IMR-90 (cell line): ENCODE measurements at regions not wholly inside any gene's neighbourhood (a gene's known extent, or its start where the extent isn't known, plus 50 kb on each side); places are given as distances from the start of the nearest gene placed in this dataset.

Source experiments
- ATAC-seq: fragments of 200-7000 bp; cut with Tn5 transposase; 2 replicates; pipeline ENCODE4 v1.9.1; 2020; ENCODE audit warnings: low read depth, mild to moderate bottlenecking, moderate library complexity
- BruUV-seq: library from RNA; stranded (reverse); fragments of 400-500 nt; replicated peaks from 2 replicates; lab custom pipeline; 2021; lab: Mats Ljungman, UMichigan
- CTCF ChIA-PET: fragments of 300-600 bp; formaldehyde crosslinking; extraction: SDS; loops from one replicate; lab custom pipeline; 2021; ENCODE audit warnings: antibody characterized with exemption; lab: Yijun Ruan, JAX
- POLR2A ChIA-PET: fragments of 300-600 bp; sonication (Branson Sonifier 250); formaldehyde crosslinking; loops from one replicate; lab custom pipeline; 2022; ENCODE audit warnings: antibody characterized with exemption; ENCODE audit not compliant: unreplicated experiment; lab: Charles Lee
- DNase-seq: peaks from one replicate; pipeline ENCODE4 v3.0.0; 2013
- H2AFZ ChIP-seq: replicated peaks from 2 replicates; pipeline ENCODE3; 2013; ENCODE audit warnings: low read length, mild to moderate bottlenecking; ENCODE audit not compliant: poor library complexity
- H2AK5ac ChIP-seq: 2 replicates; pipeline ENCODE4 v1.6.1; 2013; ENCODE audit warnings: low read depth, low read length, inconsistent platforms
- H2AK9ac ChIP-seq: replicated peaks from 2 replicates; pipeline ENCODE3; 2013; ENCODE audit warnings: mild to moderate bottlenecking, low read depth, low read length, moderate library complexity; ENCODE audit not compliant: poor library complexity
- H2BK120ac ChIP-seq: 2 replicates; pipeline ENCODE4 v1.6.1; 2013; ENCODE audit warnings: low read depth, low read length, inconsistent platforms
- H2BK15ac ChIP-seq: 3 replicates; pipeline ENCODE4 v1.6.1; 2013; ENCODE audit warnings: low read depth, low read length, inconsistent platforms
- H2BK20ac ChIP-seq: 2 replicates; pipeline ENCODE4 v1.6.1; 2013; ENCODE audit warnings: low read depth, mild to moderate bottlenecking, inconsistent platforms, low read length, moderate library complexity
- H2BK5ac ChIP-seq: 2 replicates; pipeline ENCODE4 v1.6.1; 2013; ENCODE audit warnings: mild to moderate bottlenecking, low read depth, low read length, inconsistent platforms; ENCODE audit not compliant: poor library complexity, severe bottlenecking
- H3K14ac ChIP-seq: replicated peaks from 2 replicates; pipeline ENCODE4 v1.6.1; 2013; ENCODE audit warnings: low read depth, low read length, inconsistent platforms
- H3K18ac ChIP-seq: 2 replicates; pipeline ENCODE4 v1.6.1; 2013; ENCODE audit warnings: low read depth, low read length, control low read depth
- H3K23ac ChIP-seq: 2 replicates; pipeline ENCODE4 v1.6.1; 2013; ENCODE audit warnings: low read depth, low read length, inconsistent platforms
- H3K27ac ChIP-seq: 2 replicates; pipeline ENCODE4 v1.5.1; 2013; ENCODE audit warnings: mild to moderate bottlenecking, control low read depth, low read length; ENCODE audit not compliant: insufficient read depth
- H3K27me3 ChIP-seq: 2 replicates; pipeline ENCODE4 v1.6.1; 2013; ENCODE audit warnings: low read length; ENCODE audit not compliant: control insufficient read depth, insufficient read depth
- H3K36me3 ChIP-seq: 2 replicates; pipeline ENCODE4 v1.6.1; 2013; ENCODE audit warnings: low read length, mixed read lengths; ENCODE audit not compliant: control insufficient read depth, insufficient read depth
- H3K4ac ChIP-seq: 2 replicates; pipeline ENCODE4 v1.6.1; 2013; ENCODE audit warnings: low read depth, low read length, inconsistent platforms
- H3K4me1 ChIP-seq: 2 replicates; pipeline ENCODE4 v1.6.1; 2013; ENCODE audit warnings: low read length, mixed read lengths; ENCODE audit not compliant: control insufficient read depth, insufficient read depth
- H3K4me2 ChIP-seq: 2 replicates; pipeline ENCODE4 v1.6.1; 2013; ENCODE audit warnings: low read depth, mild to moderate bottlenecking, control low read depth, low read length, moderate library complexity
- H3K4me3 ChIP-seq: 2 replicates; pipeline ENCODE4 v1.5.1; 2013; ENCODE audit warnings: low read depth, mild to moderate bottlenecking, control low read depth, low read length, moderate library complexity; ENCODE audit not compliant: insufficient read depth
- H3K56ac ChIP-seq: 2 replicates; pipeline ENCODE4 v1.6.1; 2013; ENCODE audit warnings: low read length, inconsistent platforms; ENCODE audit not compliant: insufficient read depth; ENCODE audit errors: extremely low read depth
- H3K79me1 ChIP-seq, 2 experiments: 2 replicates each; pipeline ENCODE4 v1.6.1; 2013; ENCODE audit warnings: low read length in 2 of 2, inconsistent platforms in 1 of 2, low read depth in 1 of 2
- H3K9ac ChIP-seq: 2 replicates; pipeline ENCODE4 v1.6.1; 2013; ENCODE audit warnings: low read depth, low read length, control low read depth
- H3K9me1 ChIP-seq: 2 replicates; pipeline ENCODE4 v1.6.1; 2013; ENCODE audit warnings: low read length, inconsistent platforms; ENCODE audit not compliant: insufficient read depth
- H3K9me3 ChIP-seq: 2 replicates; pipeline ENCODE4 v1.6.1; 2013; ENCODE audit warnings: low read length; ENCODE audit not compliant: control insufficient read depth, insufficient read depth
- H4K20me1 ChIP-seq: 2 replicates; pipeline ENCODE4 v1.6.1; 2013; ENCODE audit warnings: low read length, inconsistent platforms; ENCODE audit not compliant: insufficient read depth
- H4K5ac ChIP-seq: 2 replicates; pipeline ENCODE4 v1.6.1; 2013; ENCODE audit warnings: mild to moderate bottlenecking, low read depth, low read length, control low read depth
- H4K8ac ChIP-seq, 2 experiments: 2 replicates each; pipeline ENCODE4 v1.6.1; 2013; ENCODE audit warnings: low read depth in 2 of 2, low read length in 2 of 2, control low read depth in 1 of 2, inconsistent platforms in 1 of 2
- H4K91ac ChIP-seq: 2 replicates; pipeline ENCODE4 v1.6.1; 2013; ENCODE audit warnings: low read depth, low read length, inconsistent platforms; ENCODE audit not compliant: insufficient read depth
- CEBPB ChIP-seq: IDR thresholded peaks from 2 replicates; pipeline ENCODE4 v1.6.1; 2012; ENCODE audit warnings: low read depth, low read length, improper control_type of control experiment
- CHD1 ChIP-seq: IDR thresholded peaks from 2 replicates; pipeline ENCODE4 v1.6.1; 2012; ENCODE audit warnings: low read depth, low read length, improper control_type of control experiment
- CTCF ChIP-seq: conservative IDR thresholded peaks from 2 replicates; pipeline ENCODE4 v1.5.1; 2012; ENCODE audit warnings: mild to moderate bottlenecking, low read depth, low read length, improper control_type of control experiment
- ELK1 ChIP-seq: fragments of 150-350 bp; IDR thresholded peaks from 2 replicates; pipeline ENCODE4 v1.6.1; 2016; ENCODE audit warnings: low read depth, mild to moderate bottlenecking, low read length, moderate library complexity, borderline replicate concordance
- FOS ChIP-seq: fragments of 150-350 bp; IDR thresholded peaks from 2 replicates; pipeline ENCODE4 v1.6.1; 2016; ENCODE audit warnings: low read depth, low read length
- MAFK ChIP-seq: IDR thresholded peaks from 2 replicates; pipeline ENCODE4 v1.6.1; 2012; ENCODE audit warnings: low read depth, low read length, improper control_type of control experiment
- NFE2L2 ChIP-seq: fragments of 150-350 bp; IDR thresholded peaks from 2 replicates; pipeline ENCODE4 v1.6.1; 2016; ENCODE audit warnings: low read depth, mild to moderate bottlenecking, low read length
- RAD21 ChIP-seq: IDR thresholded peaks from 2 replicates; pipeline ENCODE4 v1.6.1; 2012; ENCODE audit warnings: low read length, improper control_type of control experiment
- RCOR1 ChIP-seq: IDR thresholded peaks from 2 replicates; pipeline ENCODE4 v1.6.1; 2012; ENCODE audit warnings: mild to moderate bottlenecking, low read length, improper control_type of control experiment; ENCODE audit not compliant: insufficient replicate concordance
- RFX5 ChIP-seq: IDR thresholded peaks from 2 replicates; pipeline ENCODE4 v1.8.0; 2012; ENCODE audit warnings: low read depth, mild to moderate bottlenecking, low read length, moderate library complexity
- SMC3 ChIP-seq: fragments of 150-350 bp; IDR thresholded peaks from 2 replicates; pipeline ENCODE4 v1.6.1; 2016; ENCODE audit warnings: low read depth, mild to moderate bottlenecking, antibody characterized with exemption, low read length, moderate library complexity
- USF2 ChIP-seq: fragments of 150-350 bp; IDR thresholded peaks from 2 replicates; pipeline ENCODE4 v1.6.1; 2017; ENCODE audit warnings: mild to moderate bottlenecking, antibody characterized with exemption, low read length, low read depth
- WGBS, 2 experiments: methylation state at CpG; one replicate each; pipeline versions ENCODE4 v1.1.5 to v1.1.7; 2013; ENCODE audit warnings: missing lambda C conversion rate in 2 of 2; ENCODE audit not compliant: insufficient read length in 1 of 2; ENCODE audit errors: extremely low coverage in 2 of 2; 5-methylcytosine and 5-hydroxymethylcytosine counted together
- dilution Hi-C: fragments of 300-500 bp; cut with HindIII; formaldehyde crosslinking; loops from one replicate; pipeline ENCODE4 v1.14.3; 2018; ENCODE audit warnings: low sequenced_read_pairs; ENCODE audit not compliant: unreplicated experiment
- in situ Hi-C: fragments of 300-500 bp; cut with MboI; formaldehyde crosslinking; loops from 3 replicates; pipeline ENCODE4 v1.14.3; 2019; ENCODE audit warnings: low sequenced_read_pairs, inconsistent platforms, mixed read lengths
- intact Hi-C: fragments of 100-400 bp; cut with micrococcal nuclease; formaldehyde crosslinking; loops from 2 replicates; pipeline ENCODE4 v1.10.0; 2022

GRCh38 chr14:81931828-81932227, 398.2 kb upstream of the SEL1L start:
- no peak overlapping the region for H4K91ac ChIP-seq

More at GRCh38 chr14:81931828-81932227, 398.2 kb upstream of the SEL1L start:
- Histone ChIP-seq H2BK5ac (no peak overlapping the region), H3K9me3 (peaks cover 6% of the 10 kb centered on the region), H4K8ac (no peak overlapping the region), H2BK20ac (no peak overlapping the region), H3K23ac (no peak overlapping the region), H3K27ac (no peak overlapping the region), H3K9me1 (no peaks in the 10 kb centered on the region), H3K79me1 (no peaks in the 10 kb centered on the region), H3K14ac (no peak overlapping the region), H4K20me1 (no peaks in the 10 kb centered on the region), H3K4ac (no peak overlapping the region), H3K9ac (no peak overlapping the region), H3K4me2 (no peak overlapping the region), H3K27me3 (no peaks in the 10 kb centered on the region), H2BK120ac (no peak overlapping the region), H3K4me1 (no peaks in the 10 kb centered on the region), H2BK15ac (no peak overlapping the region), H4K5ac (no peak overlapping the region), H3K4me3 (no peak overlapping the region), H2AK5ac (no peak overlapping the region), H2AFZ (no peak overlapping the region), H3K56ac (no peak overlapping the region), H3K36me3 (no peaks in the 10 kb centered on the region), H3K18ac (no peak overlapping the region), H2AK9ac (no peak overlapping the region)
- dilution Hi-C loops (no loop called here), in situ Hi-C loops (no loop called here), intact Hi-C loops (no loop called here)
- CTCF ChIA-PET = no interaction called here
- no TSS peak for BruUV-seq
- ATAC-seq (no peak), DNase-seq (no peak)
- WGBS, 2 experiments = no CpG with 5 or more reads among the region's 1 CpG
- POLR2A ChIA-PET = no interaction called here
- TF ChIP-seq NFE2L2 = no peak
- no peak for TF ChIP-seq RCOR1
- TF ChIP-seq SMC3 = no peak
- no peak for TF ChIP-seq RAD21
- TF ChIP-seq CHD1 = no peak
- no peak for TF ChIP-seq FOS
- no peak for TF ChIP-seq MAFK
- no peak for TF ChIP-seq ELK1
- no peak for TF ChIP-seq CEBPB
- TF ChIP-seq RFX5 = no peak
- TF ChIP-seq CTCF = no peak
- TF ChIP-seq USF2 = no peak
